ENCODE measurements at regions not wholly inside any gene's neighbourhood (a gene's known extent, or its start where the extent isn't known, plus 50 kb on each side); places are given as distances from the start of the nearest gene placed in this dataset.

- TF ChIP-seq CHD7 (IDR thresholded peaks at IDR 0.05; ENCODE audit: insufficient replicate concordance, low read length) (no peak), SP4 (IDR thresholded peaks at IDR 0.05; ENCODE audit: low read length) (no peak), RNF2 (IDR thresholded peaks at IDR 0.05; ENCODE audit: borderline replicate concordance, low read depth, low read length, missing control alignments, poor library complexity, severe bottlenecking) (no peak), HDAC6 (IDR thresholded peaks at IDR 0.05; ENCODE audit: low read depth, low read length) (no peak)
Observed at GRCh38 chr12:118734266-118734665, 247.1 kb upstream of the SRRM4 start (continued).
